Cerebellar cortex (tissue), 1 donor: ENCODE measurements at regions not wholly inside any gene's neighbourhood (a gene's known extent, or its start where the extent isn't known, plus 50 kb on each side); places are given as distances from the start of the nearest gene placed in this dataset.
"Not testable (repeated sequence)": the region's sequence is repeated elsewhere in the genome, so short reads cannot be mapped to it uniquely, and the experiment has no call there.

Source experiments
- DNase-seq: peaks from one replicate; pipeline ENCODE4 v3.0.0-alpha.2; 2015; ENCODE audit warnings: low spot score

DNA sequence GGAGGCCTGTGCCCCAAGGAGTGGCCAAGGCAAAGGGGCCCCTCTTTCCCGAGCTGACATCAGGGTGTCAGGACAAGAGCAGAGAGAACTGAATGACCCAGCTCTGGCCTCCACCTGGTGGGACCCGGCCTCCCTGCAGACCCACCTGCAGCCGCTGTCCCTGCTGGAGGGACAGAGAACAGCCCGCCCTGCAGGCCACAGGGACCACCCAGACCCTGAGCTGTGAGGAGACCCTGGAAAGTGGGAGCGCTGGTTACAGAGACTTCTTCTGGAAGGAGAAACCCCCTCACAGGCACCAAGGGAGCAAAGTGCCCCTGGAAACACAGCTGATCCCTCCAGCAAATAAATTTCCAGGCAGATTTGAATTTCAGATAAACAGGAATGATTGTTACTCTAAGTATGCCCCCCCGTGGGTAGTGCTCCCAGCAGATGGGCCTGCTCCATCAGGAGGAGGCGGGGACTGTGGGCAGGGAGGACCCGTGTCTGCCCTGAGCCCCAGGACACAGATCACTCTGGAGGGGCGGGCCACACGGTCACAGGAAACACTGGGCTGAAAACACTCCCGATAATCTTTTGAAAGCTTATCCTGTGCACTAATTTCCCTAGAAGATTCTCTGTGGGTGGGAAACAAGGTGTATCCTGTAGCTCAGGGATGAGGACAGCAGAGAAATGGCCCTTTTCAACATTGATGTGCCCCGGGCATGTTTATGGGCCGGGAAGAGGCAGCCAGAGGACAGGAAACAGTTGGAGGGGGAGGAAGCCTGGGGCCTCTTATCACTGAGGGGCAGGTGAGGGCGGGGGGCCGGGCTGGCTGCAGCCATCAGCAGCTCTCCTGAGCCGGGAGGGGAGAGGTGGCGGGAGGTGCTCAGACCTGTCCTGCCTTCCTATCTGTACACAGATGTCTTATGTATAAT, 276.0 kb downstream of the ADGRD1 start:
- DNase-seq = no peak

DNA sequence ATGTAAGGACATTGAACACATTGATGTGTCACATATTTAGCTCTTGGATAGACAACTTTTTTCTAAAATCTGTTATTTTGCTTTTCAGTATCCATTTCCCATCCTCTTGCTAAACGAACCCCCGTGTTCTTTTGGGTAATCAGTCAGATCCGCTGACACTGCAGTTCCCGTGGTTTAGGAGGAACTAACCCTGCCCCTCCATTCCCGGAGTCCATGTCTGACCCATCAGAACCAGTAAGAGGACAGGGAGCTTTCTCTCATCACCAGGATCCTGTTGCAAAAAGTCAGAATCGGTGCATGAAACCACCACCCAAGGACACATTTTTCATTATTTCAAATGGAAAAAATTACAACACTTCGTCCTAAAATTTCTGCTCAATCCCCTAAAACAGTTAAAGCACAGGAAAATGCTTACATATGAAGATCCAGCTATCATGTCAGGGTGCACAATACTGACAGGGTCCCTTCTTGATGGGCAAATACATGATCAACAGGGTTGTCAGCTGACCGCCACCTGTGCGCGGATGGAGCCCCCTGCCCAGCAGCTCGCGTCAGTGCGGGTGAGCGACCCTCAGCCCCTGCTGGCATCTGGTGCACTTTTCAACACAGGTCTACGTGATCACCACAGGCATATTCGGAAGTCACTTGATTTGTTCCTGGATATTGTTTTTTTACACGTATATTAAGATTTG, 276.8 kb downstream of the ADGRD1 start:
- no peak for DNase-seq

DNA sequence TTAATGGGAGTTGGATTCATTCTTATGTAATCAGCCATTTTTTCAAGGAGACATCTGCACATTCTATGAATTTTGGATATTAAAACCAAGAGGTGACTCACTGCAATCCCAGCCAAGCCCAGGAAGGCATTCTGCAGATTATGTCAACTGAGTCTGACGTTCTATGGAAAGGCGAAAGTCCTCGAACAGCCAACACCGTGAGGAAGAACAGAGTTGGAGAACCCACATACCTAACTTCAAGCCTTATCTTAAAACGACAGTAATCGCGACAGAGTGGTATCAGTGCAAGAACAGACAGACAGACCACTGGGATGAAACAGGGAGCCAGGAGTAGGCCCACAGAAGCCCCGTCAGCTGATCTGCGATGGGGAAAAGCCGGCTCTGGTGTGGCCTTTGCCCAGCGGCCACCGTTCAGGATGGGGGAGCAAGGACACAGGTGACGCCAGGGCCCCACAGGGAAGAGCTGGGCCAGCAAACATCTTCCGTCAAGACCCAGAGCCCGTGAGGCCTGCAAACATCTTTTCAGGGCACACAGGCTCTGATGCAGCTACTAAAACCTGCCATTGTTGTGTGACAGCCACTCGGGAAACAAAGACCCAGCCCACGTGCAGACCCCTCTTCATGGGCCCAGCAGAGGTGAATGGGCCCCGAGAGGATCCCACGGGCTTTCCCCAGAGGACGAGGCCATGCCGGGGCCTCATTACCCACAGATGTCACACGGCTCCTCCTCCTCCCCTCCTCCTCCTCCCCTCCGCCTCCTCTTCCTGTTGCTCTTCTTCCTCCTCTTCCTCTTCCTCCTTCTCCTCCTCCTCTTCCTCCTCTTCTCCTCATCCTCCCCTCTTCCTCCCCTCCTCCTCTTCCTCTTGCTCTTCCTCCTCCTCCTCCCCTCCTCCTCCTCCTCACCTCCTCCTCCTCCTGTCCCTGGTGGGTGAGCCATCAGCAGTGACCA, 277.6 kb downstream of the ADGRD1 start:
- no peak for DNase-seq

DNA sequence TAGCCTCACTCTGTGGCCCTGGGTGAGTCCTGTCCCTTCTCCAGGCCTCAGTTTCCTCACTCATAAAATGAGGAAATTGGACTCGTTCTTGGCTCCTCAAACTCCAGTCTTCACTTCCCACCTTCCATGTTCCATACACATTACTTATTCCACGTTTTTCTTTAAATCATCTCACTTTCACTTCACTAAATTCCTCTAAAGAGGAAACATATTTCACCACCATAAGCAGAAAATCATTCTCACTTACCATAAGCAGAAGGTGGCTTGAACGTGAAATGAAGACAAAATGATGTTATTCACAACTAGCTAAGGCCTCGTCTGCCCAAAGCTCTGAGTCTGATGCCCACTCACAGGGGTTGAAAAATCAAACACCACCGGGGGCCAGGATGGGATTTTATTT, 278.3 kb downstream of the ADGRD1 start:
- DNase-seq = no peak

DNA sequence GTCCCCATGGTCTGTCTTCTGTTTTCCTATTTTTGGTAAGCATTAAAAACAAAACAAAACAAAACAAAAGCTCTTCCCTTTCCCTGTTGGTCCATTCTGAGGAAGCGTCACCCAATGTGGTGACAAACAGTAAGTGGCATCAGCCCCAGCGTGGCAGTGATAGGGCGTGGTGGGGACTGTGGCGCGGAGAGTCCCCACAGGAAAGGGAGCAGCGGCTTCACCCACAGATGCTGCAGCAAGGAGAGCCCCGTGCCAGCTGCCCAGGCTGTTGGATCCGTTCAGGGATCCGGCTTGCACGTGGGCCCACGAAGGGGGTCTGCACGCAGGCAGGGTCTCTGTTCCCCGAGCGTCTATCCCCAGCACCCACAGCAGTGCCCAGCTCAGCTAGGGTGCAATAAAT, 279.2 kb downstream of the ADGRD1 start:
- not testable (repeated sequence) for DNase-seq

DNA sequence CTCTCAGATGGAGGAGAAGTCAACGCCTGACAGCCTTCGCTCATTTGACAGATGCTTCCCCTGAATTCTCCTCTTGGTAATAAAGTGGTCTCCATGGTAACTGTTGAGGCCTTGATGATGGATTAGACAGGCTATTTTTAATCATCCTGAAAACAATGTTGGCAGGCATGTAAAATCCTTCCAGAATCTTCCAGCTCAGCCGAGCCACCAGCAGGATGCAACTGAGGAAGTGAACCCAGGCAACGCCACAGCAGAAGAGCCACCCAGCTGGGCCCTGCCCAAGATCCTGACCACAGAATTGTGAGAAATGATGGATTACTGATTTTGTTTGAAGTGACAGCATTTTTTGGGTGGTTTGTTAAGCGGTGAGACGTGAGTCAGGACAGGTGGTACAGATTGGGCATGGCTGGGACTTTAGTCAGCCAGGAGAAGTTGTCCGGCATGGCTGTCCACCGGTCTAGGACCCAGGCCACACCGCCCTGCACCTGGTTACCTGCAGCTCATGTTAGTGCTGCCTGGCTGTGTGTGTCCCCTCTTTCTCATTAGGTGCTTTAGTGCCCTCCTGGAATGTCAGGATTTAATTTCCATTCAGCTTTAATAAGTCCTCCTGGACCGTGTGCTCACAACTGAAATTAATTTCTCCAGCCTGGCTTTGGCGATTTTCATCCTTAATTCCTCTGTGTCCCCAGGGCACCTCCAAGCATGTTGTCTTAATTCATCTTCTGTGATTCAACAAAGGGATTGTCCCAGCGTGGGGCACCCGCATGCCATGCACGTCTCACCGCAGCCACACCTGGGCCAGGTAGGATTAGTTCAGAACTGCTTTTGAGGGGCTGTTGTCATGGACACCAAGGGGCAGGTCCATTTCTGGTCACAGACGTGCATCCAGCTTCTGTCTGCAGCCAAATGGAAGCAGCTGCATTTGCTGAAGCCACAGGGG, 280.4 kb downstream of the ADGRD1 start:
- DNase-seq = not testable (repeated sequence)

DNA sequence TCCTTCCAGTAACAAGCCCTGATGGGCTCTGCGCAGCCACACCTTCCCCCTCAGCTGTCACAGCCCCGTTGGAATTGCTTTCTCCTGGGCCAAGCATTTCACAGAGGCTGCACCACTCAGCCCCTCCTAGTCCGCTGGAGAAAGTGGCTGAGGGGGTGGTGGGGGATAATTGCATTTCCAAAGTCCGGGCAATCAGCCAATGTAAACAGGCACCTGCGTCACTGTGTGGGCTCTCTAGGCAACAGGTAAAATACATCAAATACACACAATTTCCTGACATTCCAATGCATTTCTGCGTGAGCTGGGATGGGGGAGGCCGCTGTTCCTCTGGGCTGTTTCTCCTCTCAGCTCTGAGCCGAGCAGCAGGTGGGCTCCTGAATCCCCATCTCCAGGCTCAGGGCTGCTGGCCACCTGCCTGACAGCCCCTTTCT, 281.1 kb downstream of the ADGRD1 start:
- DNase-seq = not testable (repeated sequence)

DNA sequence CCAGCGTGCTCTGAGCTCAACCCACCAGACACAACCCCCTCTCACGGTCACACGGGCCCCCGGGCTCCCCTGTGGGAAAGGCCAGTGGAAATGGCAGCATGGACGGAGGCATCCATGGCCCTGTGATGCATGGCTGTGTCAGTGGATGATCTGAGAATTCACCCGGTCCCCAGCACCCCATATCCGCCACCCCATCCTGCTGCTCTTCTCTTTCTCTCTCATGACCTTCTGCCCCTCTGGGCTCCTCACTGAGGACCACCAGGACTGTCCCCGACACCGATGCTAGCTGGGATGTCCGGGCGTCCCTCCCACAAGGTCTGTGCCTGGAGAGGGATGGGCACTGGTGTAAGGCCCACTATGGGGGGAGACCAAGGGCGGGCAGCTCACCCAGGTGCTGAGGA, 282.2 kb downstream of the ADGRD1 start:
- no peak for DNase-seq

DNA sequence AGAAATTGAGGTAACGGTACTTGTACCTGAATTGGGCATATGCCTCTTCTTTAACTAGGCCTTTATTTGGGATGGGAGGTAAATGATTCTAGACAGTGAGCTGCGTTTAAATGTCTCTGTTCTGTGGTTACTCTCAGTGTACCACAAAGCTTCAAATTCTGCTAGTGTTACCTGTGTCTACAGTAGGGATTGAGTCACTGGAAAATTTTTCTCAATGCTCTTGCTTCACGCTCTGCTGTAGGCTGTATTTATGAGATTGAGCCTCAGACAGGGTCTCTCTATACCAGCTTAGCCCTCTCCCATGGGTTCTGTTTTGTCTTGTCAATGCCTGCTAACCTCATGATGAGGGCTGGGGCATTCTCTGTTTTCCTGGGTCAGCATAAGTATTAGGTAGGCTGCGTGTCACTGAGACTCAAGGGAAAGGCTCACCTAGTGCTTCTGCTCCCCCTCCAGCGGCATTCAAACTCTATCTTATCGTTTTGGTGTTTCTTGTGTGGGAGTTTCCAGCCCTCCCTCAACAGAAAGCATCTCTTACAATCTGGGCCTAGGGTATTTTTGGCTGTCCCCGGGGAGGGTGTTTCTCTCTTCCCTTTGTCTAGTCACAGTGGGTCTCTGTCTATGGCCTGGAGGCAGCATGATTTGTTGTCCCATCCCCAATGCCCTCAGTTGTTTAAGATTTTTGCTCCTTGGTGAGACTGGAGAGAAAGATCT, 285.8 kb downstream of the ADGRD1 start:
- no peak for DNase-seq

DNA sequence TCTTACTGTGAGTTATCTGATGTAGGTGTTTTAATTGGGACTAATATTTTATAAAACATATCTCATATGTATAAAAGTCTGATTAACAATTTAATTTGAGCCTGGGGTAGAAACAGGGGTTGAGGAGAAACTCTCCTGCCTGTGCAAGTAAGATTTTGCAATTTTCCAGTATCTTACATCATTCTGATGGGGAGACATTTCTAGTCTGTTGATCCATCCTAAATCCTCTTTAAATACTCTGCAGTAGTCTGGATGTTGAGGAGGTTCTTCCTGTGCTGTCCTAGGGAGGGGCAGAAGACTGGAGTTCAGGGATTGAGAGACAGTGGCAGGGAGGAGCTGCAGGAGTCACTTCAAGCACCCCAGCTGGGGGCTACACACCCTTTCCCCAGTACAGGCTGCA, 287.8 kb downstream of the ADGRD1 start:
- DNase-seq = no peak

DNA sequence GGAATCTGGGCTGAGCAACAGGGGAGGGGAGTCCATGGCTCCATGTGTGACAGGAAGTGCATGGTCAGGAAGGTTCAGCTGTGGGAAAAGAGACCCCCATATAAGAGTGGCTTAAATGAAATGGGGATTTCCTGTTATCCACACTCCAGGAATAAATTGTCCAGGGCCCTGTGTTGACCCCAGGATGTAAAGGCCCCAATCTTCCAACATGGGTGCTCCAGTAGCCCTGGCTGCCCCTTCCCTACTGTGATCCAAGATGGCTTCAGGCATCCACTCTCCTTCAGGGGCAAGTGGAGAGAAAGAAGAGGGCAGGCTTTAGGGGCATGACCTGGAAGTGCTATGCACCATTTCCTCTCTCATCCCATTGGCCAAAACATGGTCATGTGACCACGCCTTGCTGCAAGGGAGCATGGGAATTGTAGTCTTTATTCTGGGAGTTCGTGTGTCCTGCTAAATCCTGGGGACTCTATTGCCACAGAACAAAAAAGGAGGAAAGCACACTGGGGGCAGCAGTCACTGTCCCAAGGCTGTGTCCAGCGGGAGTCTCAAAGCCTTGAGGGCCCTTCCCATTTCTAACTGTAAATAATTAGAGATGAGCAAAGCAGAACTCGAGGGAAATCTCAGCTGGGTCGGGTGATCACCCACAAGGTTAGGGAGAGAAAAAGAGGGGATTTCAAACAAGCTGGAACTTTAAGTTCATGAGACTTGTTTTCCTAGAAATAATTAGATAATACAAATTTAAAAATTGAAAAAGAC, 289.2 kb downstream of the ADGRD1 start:
- DNase-seq = peak; percentile 36

DNA sequence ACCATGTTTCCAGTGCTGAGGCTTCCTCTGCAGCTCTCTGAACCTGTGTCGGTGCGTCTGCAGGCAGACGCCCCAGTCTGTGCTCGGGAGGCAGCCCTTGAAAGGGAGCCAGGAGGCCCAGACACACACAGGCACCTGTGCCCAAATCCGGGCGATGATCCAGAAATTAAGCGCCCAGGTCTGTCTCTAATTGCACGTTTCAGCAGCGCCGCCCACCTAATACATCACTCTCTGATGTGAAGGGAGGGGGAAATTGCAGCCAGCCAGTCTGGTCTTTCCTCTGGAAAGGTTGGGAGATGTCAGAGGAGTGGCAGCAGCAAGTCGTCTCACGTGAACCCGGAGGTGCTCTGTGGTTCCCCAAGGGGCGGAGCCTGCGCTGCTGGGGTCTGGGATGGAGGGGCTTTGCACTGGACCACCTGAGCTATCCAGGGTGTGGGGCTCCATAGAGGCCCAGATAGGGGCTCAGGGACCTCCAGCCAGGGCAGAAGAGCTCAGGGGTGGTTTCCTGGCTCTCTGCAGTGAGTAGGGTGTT, 290.5 kb downstream of the ADGRD1 start:
- DNase-seq = not testable (repeated sequence)

DNA sequence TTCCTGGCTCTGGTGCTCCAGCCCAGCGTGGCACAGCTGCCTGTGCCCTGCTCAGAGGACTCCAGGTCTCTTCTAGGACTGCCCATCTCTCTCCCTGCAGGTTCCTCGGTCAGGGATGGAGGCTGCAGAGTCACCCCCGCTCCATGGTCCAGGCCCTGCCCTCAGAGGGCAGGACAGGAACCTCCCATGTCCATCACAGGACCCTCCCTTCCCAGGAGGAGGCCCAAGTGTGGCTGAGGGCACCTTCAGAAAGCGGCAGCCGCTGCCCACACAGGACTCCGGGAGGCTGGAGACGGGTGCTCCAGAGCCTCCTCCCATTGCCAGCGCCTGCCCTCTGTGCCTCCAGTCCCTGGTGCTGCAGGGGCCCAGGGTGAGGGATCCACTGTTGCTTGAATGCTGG, 291.5 kb downstream of the ADGRD1 start:
- DNase-seq = not testable (repeated sequence)

DNA sequence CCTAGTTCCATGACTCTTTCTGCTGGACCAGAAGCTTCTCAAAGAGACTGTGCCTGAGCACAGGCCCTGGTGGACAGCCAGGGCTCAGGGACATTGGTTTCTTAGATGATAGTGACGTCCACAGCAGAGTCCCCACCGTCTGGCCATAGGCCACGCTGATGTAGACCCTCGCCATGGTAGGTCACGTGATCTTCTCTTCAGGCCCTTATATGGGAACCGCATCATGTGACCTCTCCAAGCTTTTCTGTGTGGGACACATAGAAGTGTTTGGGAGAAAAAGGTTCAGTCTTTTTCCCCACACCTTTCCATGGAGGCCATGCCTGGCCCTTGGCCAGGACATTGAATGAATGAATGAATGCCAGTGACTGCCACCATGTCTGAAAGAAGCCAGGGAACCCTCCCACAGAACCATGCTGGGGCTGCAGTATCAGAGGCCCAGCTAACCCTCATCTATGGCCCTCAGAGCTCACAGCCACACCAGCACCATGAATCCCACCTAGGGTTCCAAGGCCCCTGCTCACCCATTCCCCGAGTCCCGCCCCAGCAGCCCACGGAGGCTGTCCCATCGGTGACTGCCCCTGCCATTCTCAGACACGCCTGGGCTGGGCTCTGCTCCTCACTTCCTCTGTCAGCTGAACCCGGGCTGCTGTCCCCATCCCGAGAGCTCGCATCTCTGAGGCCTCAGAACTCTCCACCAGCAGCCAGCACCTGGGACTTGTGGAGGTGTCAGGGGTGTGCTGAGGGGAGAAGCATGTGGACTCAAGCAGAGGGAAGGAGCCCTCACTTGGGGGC, 292.1 kb downstream of the ADGRD1 start:
- no peak for DNase-seq

DNA sequence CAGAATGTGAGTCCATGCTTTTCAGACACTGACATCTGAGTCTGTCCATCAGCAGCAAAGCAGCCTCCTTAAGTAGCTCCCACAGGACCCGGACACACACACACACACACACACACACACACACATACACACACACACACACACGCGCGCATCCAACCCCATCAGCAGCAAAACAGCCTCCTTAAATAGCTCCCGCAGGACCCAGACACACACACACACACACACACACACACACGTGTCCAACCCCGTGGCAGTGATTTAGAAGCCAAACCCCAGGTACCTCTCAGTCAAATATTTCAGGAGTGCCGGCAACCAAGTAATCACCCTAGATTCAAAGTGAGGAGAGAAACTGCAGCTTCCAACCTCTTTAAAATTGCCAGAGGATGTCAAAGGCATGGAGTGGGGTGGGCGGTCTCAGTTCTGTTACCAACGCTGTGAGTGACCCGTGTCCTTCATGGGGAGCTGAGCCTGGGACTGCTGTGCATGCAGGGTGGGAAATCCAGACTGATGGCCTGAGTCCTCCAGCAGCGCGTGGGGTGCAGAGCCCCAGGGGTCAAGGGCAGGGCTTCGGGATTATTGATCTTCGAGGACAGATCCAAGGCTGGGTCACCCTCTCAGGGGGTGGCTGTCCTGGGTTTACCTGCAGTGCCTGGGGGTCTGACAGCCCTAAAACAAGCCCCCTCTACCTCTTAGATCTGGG, 293.5 kb downstream of the ADGRD1 start:
- DNase-seq = not testable (repeated sequence)

DNA sequence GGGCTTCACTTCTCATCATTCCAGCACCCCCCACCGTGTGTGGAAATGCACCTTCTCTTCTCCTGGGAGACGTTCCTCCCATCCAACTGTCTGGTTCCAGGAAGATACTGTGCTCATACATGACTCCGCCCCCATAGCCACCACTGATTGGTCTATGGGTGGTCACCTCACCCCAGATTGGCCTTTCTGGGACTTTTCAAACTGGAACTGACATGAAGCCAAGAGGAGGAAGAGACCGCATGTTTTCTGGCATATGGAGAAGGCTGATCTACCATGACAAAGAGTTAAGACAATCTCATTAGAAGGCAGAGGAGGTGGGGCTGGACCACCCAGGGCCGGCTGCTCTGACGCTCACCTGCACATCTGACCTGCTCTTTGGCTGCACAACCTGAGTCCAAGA, 294.2 kb downstream of the ADGRD1 start:
- DNase-seq = not testable (repeated sequence)

DNA sequence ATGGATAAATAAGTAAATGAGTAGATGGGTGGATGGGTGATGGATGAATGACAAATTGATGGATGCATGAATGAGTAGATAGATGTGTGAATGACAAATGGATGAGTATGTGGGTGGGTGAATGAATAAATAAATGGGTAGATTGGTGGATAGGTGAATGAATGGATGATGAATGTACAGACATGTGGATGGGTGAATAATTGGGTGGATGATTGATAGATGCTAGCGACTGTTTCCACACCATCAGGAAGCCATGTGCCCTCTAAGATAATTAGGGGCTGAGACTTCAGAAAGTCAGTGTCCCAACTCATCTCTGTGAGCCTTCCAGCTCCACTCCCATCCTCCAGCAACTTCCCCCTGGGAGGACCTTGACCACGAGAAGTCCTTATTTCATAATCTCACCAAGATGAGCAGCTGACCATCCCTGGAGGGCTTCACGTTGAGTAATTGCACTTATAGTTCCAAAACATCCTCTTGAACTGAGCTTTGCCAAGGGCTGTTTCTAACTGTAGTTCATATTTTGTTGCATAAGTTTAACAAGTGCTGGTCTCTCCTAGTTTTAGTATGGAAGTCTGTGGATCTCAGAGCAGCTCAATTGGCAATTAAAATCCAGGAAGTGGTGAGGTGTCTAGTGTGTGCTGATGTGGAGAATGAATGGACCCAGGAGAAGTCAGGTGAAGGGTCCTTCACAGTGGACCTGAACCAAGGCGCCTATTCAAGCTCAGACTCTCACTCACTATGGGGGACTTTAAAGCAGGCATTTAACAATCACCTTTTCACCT, 295.7 kb downstream of the ADGRD1 start:
- no peak for DNase-seq
